SK-N-SH treated with all-trans-retinoic acid at 6 μM for 48 hours (cell line): ENCODE measurements at regions not wholly inside any gene's neighbourhood (a gene's known extent, or its start where the extent isn't known, plus 50 kb on each side); places are given as distances from the start of the nearest gene placed in this dataset.

Experiments
- GLIS3 ChIP-seq: fragments of 250-450 bp; sonication (Bioruptor Pico); IDR thresholded peaks from 2 replicates; pipeline ENCODE4 v1.5.0; 2020; ENCODE audit warnings: mild to moderate bottlenecking, moderate library complexity
- OSR1 ChIP-seq: fragments of 250-450 bp; sonication (Bioruptor Pico); IDR thresholded peaks from 2 replicates; pipeline ENCODE4 v1.8.0; 2022; ENCODE audit warnings: moderate library complexity, mild to moderate bottlenecking, inconsistent platforms
- PPARA ChIP-seq: fragments of 250-450 bp; sonication (Bioruptor Pico); IDR thresholded peaks from 2 replicates; pipeline ENCODE4 v1.5.0; 2020; ENCODE audit warnings: mild to moderate bottlenecking, borderline replicate concordance
- TF ChIP-seq, protein P1 (sequence below): fragments of 250-450 bp; sonication (Bioruptor Pico); IDR thresholded peaks from 2 replicates; pipeline ENCODE4 v1.8.0; 2020; ENCODE audit warnings: mild to moderate bottlenecking, moderate library complexity, borderline replicate concordance

DNA sequence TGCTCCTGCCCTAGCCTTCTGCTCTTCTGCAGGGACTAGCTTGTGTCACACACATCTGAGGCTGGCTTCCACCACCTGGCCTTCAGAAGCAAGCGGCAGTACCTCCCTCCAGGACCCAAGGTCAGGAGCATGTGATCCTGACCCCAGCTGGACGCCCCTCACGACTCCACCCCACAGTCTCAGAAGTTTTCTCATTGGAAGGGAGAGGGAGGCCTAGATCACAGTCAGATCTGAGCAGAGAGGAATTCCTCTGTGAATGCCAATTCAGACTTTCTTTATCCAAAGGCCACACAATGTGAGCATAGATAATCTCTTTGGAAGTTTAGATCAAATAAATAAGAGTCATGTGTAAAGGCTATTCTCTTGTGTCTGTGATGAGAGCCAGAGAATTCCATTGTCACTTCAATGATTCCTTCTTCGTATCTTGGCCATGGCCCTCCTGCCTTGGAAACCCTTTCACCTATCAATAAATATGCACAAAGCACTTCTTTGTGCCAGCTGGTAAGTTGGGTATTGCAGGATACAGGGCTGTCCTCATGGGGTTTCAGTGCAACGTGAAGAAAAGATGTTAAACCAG, 142.9 kb downstream of the SNX19 start:
- no peak for TF ChIP-seq OSR1 (CRISPR knock-in tag)
- TF ChIP-seq, protein P1, sequence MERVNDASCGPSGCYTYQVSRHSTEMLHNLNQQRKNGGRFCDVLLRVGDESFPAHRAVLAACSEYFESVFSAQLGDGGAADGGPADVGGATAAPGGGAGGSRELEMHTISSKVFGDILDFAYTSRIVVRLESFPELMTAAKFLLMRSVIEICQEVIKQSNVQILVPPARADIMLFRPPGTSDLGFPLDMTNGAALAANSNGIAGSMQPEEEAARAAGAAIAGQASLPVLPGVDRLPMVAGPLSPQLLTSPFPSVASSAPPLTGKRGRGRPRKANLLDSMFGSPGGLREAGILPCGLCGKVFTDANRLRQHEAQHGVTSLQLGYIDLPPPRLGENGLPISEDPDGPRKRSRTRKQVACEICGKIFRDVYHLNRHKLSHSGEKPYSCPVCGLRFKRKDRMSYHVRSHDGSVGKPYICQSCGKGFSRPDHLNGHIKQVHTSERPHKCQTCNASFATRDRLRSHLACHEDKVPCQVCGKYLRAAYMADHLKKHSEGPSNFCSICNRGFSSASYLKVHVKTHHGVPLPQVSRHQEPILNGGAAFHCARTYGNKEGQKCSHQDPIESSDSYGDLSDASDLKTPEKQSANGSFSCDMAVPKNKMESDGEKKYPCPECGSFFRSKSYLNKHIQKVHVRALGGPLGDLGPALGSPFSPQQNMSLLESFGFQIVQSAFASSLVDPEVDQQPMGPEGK (CRISPR knock-in tag): no peak
- no peak for TF ChIP-seq PPARA
- no peak for TF ChIP-seq GLIS3
